ENCODE measurements at regions not wholly inside any gene's neighbourhood (a gene's known extent, or its start where the extent isn't known, plus 50 kb on each side); places are given as distances from the start of the nearest gene placed in this dataset.

DNA sequence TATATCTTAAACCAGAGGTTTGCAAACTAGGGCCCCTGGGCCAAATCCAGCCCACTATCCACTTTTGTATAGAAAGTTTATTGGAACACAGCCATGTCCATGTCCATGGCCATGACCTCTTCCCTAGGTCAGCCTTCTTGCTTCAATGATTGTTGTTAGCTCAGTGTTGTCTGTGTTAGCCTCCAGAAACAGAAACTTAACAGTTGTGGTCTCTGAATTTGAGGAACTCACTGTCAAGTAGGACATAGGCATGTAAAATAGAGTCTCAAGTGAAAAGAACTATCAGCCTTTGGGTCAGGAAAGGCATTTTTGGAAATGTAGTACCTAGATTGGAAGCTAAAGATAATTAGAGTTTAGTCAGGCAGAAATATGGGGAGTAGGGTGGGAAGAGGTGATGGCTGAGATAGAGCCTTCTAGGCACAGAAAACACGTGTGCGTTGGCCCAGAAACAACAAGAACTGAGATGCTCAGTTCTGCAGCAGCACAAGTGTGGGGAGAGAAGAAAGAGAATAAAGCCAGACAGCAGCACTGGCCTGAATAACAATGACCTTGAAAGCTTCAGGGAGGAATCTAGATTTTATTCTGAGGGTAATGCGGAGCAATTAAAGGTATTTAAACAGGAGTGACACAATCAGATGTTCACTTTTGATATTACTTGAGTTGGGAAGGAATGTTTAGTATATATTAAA, 87.0 kb upstream of the OLIG3 start:
- Histone ChIP-seq H3K18ac (ENCODE audit: extremely low read depth, low read length) (no peak overlapping the region), H3K79me1 (ENCODE audit: low read depth, low read length) (no peaks in the 10 kb centered on the region), H2BK120ac (replicated peaks; ENCODE audit: low read depth, low read length) (no peak overlapping the region), H3K14ac (ENCODE audit: insufficient read length) (no peak overlapping the region), H2BK20ac (ENCODE audit: low read length) (no peak overlapping the region; the same call in 1 of the 2 replicates), H3K23ac (ENCODE audit: insufficient read length) (no peak overlapping the region), H3K4me2 (ENCODE audit: insufficient read depth in 1 of 2, low read depth in 2 of 2, low read length in 2 of 2) (no peak overlapping the region), H3K27ac (ENCODE audit: low read depth, low read length) (no peak overlapping the region), H3K9me3 (ENCODE audit: insufficient read depth in 2 of 2, low read depth in 1 of 2, low read length in 1 of 2) (no peaks in the 10 kb centered on the region), H2BK12ac (ENCODE audit: low read depth, low read length) (no peak overlapping the region), H4K5ac (ENCODE audit: insufficient read length, low read depth, low read length) (no peak overlapping the region), H2AK5ac (ENCODE audit: low read depth, low read length) (no peak overlapping the region), H3K4me3 (ENCODE audit: extremely low read depth in 1 of 4, insufficient read depth in 2 of 4, low read depth in 3 of 4, low read length in 4 of 4) (no peak overlapping the region), H3K9ac (replicated peaks in 1 of 4; ENCODE audit: extremely low read depth in 1 of 4, low read depth in 3 of 4, low read length in 3 of 4) (no peak overlapping the region), H3K23me2 (ENCODE audit: low read depth, low read length) (no peaks in the 10 kb centered on the region), H3K27me3 (replicated peaks in 1 of 4; ENCODE audit: control insufficient read depth in 3 of 4, extremely low read depth in 1 of 4, insufficient read depth in 3 of 4, low read length in 3 of 4) (no peaks in the 10 kb centered on the region), H3K4me1 (replicated peaks in 1 of 4; ENCODE audit: control insufficient read depth in 3 of 4, insufficient read depth in 4 of 4, low read length in 3 of 4) (peaks cover 0 to 3% (median 0%) of the 10 kb centered on the region in 4 experiments; a peak in 3 of 7 replicates), H4K8ac (ENCODE audit: extremely low read depth, insufficient read depth, low read length) (no peak overlapping the region), H2AFZ (ENCODE audit: low read length) (no peak overlapping the region), H3K79me2 (ENCODE audit: control insufficient read depth in 1 of 2, insufficient read depth in 2 of 2, low read length in 2 of 2) (no peaks in the 10 kb centered on the region), H4K91ac (replicated peaks; ENCODE audit: insufficient read length, low read length) (no peak overlapping the region), H3K56ac (replicated peaks; ENCODE audit: insufficient read length, low read depth, low read length) (no peak overlapping the region), H3K4ac (replicated peaks; ENCODE audit: insufficient read length, low read depth, low read length) (no peak overlapping the region), H3K36me3 (ENCODE audit: control insufficient read depth in 2 of 4, insufficient read depth in 4 of 4, low read length in 3 of 4) (no peaks in the 10 kb centered on the region), H4K20me1 (replicated peaks in 1 of 2; ENCODE audit: control insufficient read depth in 1 of 2, insufficient read depth in 2 of 2, low read length in 2 of 2) (no peaks in the 10 kb centered on the region), H2BK5ac (ENCODE audit: low read depth, low read length) (no peak overlapping the region), H2BK15ac (ENCODE audit: low read length) (no peak overlapping the region)
- WGBS, 2 experiments (ENCODE audit: extremely low coverage in 1 of 2, insufficient coverage in 1 of 2, insufficient read length in 1 of 2, insufficient replicate concordance in 2 of 2, low coverage in 1 of 2, low lambda C conversion rate in 2 of 2, missing lambda C conversion rate in 1 of 2), result 69% methylated on average over 3 of the region's 3 CpGs; no CpG with 5 or more reads in 1 of the 2 experiments
- FAIRE-seq (no peak), DNase-seq (ENCODE audit: low read depth in 1 of 2, low spot score in 2 of 2) (no peak)
- ChIA-PET POLR2A (ENCODE audit: partially characterized antibody) (no interaction called here), CTCF (ENCODE audit: partially characterized antibody) (interaction anchor here (0.6 to 3.0 kb wide), 7 partner anchors 9 to 346 kb away, joined by 3 to 17 read pairs (median 4); no protein-coding TSS in a partner anchor)
- TF ChIP-seq KDM1A (IDR thresholded peaks at IDR 0.05; ENCODE audit: borderline replicate concordance, low read length), result no peak
- TF ChIP-seq FOSL1 (IDR thresholded peaks at IDR 0.05; ENCODE audit: insufficient read depth, low read depth, low read length), result no peak
- no peak for TF ChIP-seq BACH1 (IDR thresholded peaks at IDR 0.05; ENCODE audit: low read length)
- TF ChIP-seq POU5F1 (IDR thresholded peaks at IDR 0.05; ENCODE audit: low read depth, low read length), result no peak
- TF ChIP-seq ASH2L (IDR thresholded peaks at IDR 0.05; ENCODE audit: low read length), result no peak
- TF ChIP-seq JUND (IDR thresholded peaks at IDR 0.05; ENCODE audit: low read length), result no peak
- TF ChIP-seq TAF7 (optimal IDR thresholded peaks at IDR 0.05; ENCODE audit: borderline replicate concordance, low read depth, low read length), result no peak
- TF ChIP-seq TEAD4 (IDR thresholded peaks at IDR 0.05; ENCODE audit: low read depth, low read length), result no peak
- TF ChIP-seq HDAC2 (IDR thresholded peaks at IDR 0.05; ENCODE audit: borderline replicate concordance in 1 of 2, low read depth in 2 of 2, low read length in 2 of 2), result no peak
- TF ChIP-seq RAD21 (IDR thresholded peaks at IDR 0.05 in 1 of 2, conservative IDR thresholded peaks at IDR 0.05 in 1 of 2; ENCODE audit: low read depth in 2 of 2, low read length in 2 of 2), result no peak
- TF ChIP-seq RNF2 (IDR thresholded peaks at IDR 0.05; ENCODE audit: borderline replicate concordance, low read depth, low read length, missing control alignments, poor library complexity, severe bottlenecking), result no peak
- TF ChIP-seq RXRA (IDR thresholded peaks at IDR 0.05; ENCODE audit: insufficient read depth, low read depth, low read length), result no peak

Measured in H1 (cell line).